Liver (tissue), 3 donors: ENCODE measurements at regions not wholly inside any gene's neighbourhood (a gene's known extent, or its start where the extent isn't known, plus 50 kb on each side); places are given as distances from the start of the nearest gene placed in this dataset.

Source experiments
- ATF3 ChIP-seq: IDR thresholded peaks from 2 replicates; pipeline ENCODE4 v1.6.1; 2016; ENCODE audit warnings: antibody characterized with exemption
- CTCF ChIP-seq: fragments of 150-350 bp; IDR thresholded peaks from 2 replicates; pipeline ENCODE4 v1.5.1; 2017; ENCODE audit warnings: improper control_type of control experiment, low read depth, low read length; ENCODE audit not compliant: missing input control
- FOXA1 ChIP-seq: IDR thresholded peaks from 2 replicates; pipeline ENCODE4 v1.6.1; 2016; ENCODE audit warnings: antibody characterized with exemption
- GABPA ChIP-seq, 2 donors: IDR thresholded peaks in 1 of 2; conservative IDR thresholded peaks in 1 of 2; 2 replicates each; pipeline ENCODE4 v1.6.1; 2016; ENCODE audit warnings: antibody characterized with exemption in 2 of 2, mild to moderate bottlenecking in 1 of 2, moderate library complexity in 1 of 2
- JUND ChIP-seq, 2 donors: IDR thresholded peaks; 2 replicates each; pipeline ENCODE4 v1.6.1; 2016; ENCODE audit warnings: antibody characterized with exemption in 2 of 2
- RAD21 ChIP-seq, 2 donors: IDR thresholded peaks; 2 replicates each; pipeline ENCODE4 v1.6.1; 2016; ENCODE audit warnings: antibody characterized with exemption in 2 of 2, mild to moderate bottlenecking in 2 of 2
- REST ChIP-seq: IDR thresholded peaks from 2 replicates; pipeline ENCODE4 v1.6.1; 2016; ENCODE audit warnings: antibody characterized with exemption, mild to moderate bottlenecking
- SP1 ChIP-seq: IDR thresholded peaks from 2 replicates; pipeline ENCODE4 v1.6.1; 2018; ENCODE audit warnings: antibody characterized with exemption, mild to moderate bottlenecking
- TAF1 ChIP-seq: conservative IDR thresholded peaks from 2 replicates; pipeline ENCODE4 v1.6.1; 2016; ENCODE audit warnings: antibody characterized with exemption, mild to moderate bottlenecking
- donor health status: healthy.
- donor health status: healthy.

GRCh38 chr1:24252185-24252780, 65.2 kb upstream of the IFNLR1 start:
- TF ChIP-seq SP1 (no peak), CTCF (no peak), RAD21 (IDR thresholded peaks at IDR 0.05) (no peak), FOXA1 (no peak), JUND (IDR thresholded peaks at IDR 0.05) (no peak), GABPA (IDR thresholded peaks at IDR 0.05 in 1 of 2, conservative IDR thresholded peaks at IDR 0.05 in 1 of 2) (no peak), REST (no peak), ATF3 (no peak), TAF1 (no peak)
